Heart right ventricle (tissue), 16 donors: ENCODE measurements at regions not wholly inside any gene's neighbourhood (a gene's known extent, or its start where the extent isn't known, plus 50 kb on each side); places are given as distances from the start of the nearest gene placed in this dataset.
"Not testable (repeated sequence)": the region's sequence is repeated elsewhere in the genome, so short reads cannot be mapped to it uniquely, and the experiment has no call there.

Experiments
- ATAC-seq, 8 donors: fragments of 200-7000 bp; cut with Tn5 transposase; one replicate each; pipeline ENCODE4 v1.9.1; 2020; ENCODE audit warnings: mild to moderate bottlenecking in 8 of 8, moderate library complexity in 8 of 8, moderate number of reproducible peaks in 1 of 8
- DNase-seq, 2 donors: peaks; one replicate each; pipeline ENCODE4 v3.0.0-alpha.2; 2020
- H3K27ac ChIP-seq, 10 donors: fragments of 200-600 bp; sonication (generic) in 2 of 10; one replicate each; pipeline versions ENCODE4 v1.5.0 to v1.8.0; 2020 to 2022; ENCODE audit warnings: mild to moderate bottlenecking in 3 of 10
- H3K27me3 ChIP-seq, 7 donors: fragments of 200-600 bp; one replicate each; pipeline ENCODE4 v1.8.0; 2021 to 2022; ENCODE audit warnings: mild to moderate bottlenecking in 2 of 7
- H3K36me3 ChIP-seq, 9 donors: fragments of 200-600 bp; sonication (generic) in 1 of 9; one replicate each; pipeline versions ENCODE4 v1.5.0 to v1.8.0; 2020 to 2022; ENCODE audit warnings: mild to moderate bottlenecking in 2 of 9
- H3K4me1 ChIP-seq, 9 donors: fragments of 200-600 bp; sonication (generic) in 1 of 9; one replicate each; pipeline versions ENCODE4 v1.5.0 to v1.8.0; 2020 to 2022; ENCODE audit warnings: mild to moderate bottlenecking in 4 of 9
- H3K4me3 ChIP-seq, 10 donors: fragments of 200-600 bp; sonication (generic) in 2 of 10; one replicate each; pipeline versions ENCODE4 v1.5.0 to v1.8.0; 2020 to 2022; ENCODE audit warnings: mild to moderate bottlenecking in 7 of 10, moderate library complexity in 2 of 10
- H3K9me3 ChIP-seq, 11 donors: fragments of 200-600 bp in 10 of 11; sonication (generic) in 2 of 11; one replicate each; pipeline versions ENCODE4 v1.5.0 to v1.8.0; 2013 to 2022; ENCODE audit warnings: mild to moderate bottlenecking in 2 of 11, control low read depth in 1 of 11, moderate library complexity in 1 of 11
- WGBS, 2 donors: extraction: QIAGEN DNeasy Blood & Tissue Kit; methylation state at CpG; one replicate each; pipeline ENCODE4 v1.1.7; 2013; ENCODE audit warnings: inconsistent platforms in 1 of 2; 5-methylcytosine and 5-hydroxymethylcytosine counted together
- intact Hi-C, 10 donors: fragments of 100-400 bp; cut with DNase I; formaldehyde crosslinking; loops; one replicate each; pipeline versions ENCODE4 v1.11.1 to v1.14.2; 2022
- TF ChIP-seq, protein P1 (sequence below), 9 donors: fragments of 200-600 bp; sonication (generic) in 2 of 9; IDR thresholded peaks; one replicate each; pipeline versions ENCODE4 v1.5.0 to v1.8.0; 2021 to 2022; ENCODE audit warnings: antibody characterized with exemption in 9 of 9, mild to moderate bottlenecking in 5 of 9, moderate library complexity in 1 of 9
- donor health status: Arrhythmogenic right ventricular cardiomyopathy.
- donor health status: ischemic (EF 13 %, LVEDD 7.1; RV severe dilation, severe dysfunction).
- donor health status: healthy with polysubstance abuse.
- donor health status: DM: no; HTN: yes; CAD: no.
- donor health status: DM: no; HTN: no; CAD: no.
- donor health status: ischemic (EF 25% LVEDD 6.9; RV normal size, moderate dysfunction).
- donor health status: ischemic (EF 25% LVEDD 5.7; RV mildly dilated, moderate dysfunction).
- donor health status: healthy.
- donor health status: DM: yes; HTN: yes; CAD: no.
- donor health status: Ischemic cardiomyopathy.
- donor health status: ischemic (EF 35%, LVEDD 5.7; RV mildly dilated, moderate dysfunction).
- donor health status: nonischemic (EF 11% LVEDD 7.7; RV severe dilation, severe dysfunction).
- donor health status: DM: yes; HTN: yes; CAD: no.
- donor health status: PGD.
- donor health status: ischemic (EF 29% LVEDD 5.4; RV normal size, mild dysfunction).
- donor health status: nonischemic (EF 23%, LVEDD 6.1; RV moderate dilation, normal function).

- 54 to 59% methylated on average over 4 of the region's 4 CpGs for WGBS, 2 donors
- intact Hi-C loops: no loop called here
- H3K4me3 ChIP-seq: no peak overlapping the region
- ATAC-seq: no peak
- no peaks in the 10 kb centered on the region for H3K4me1 ChIP-seq
- peaks cover 0 to 7% (median 0%) of the 10 kb centered on the region in 11 donors for H3K9me3 ChIP-seq
- TF ChIP-seq, protein P1, sequence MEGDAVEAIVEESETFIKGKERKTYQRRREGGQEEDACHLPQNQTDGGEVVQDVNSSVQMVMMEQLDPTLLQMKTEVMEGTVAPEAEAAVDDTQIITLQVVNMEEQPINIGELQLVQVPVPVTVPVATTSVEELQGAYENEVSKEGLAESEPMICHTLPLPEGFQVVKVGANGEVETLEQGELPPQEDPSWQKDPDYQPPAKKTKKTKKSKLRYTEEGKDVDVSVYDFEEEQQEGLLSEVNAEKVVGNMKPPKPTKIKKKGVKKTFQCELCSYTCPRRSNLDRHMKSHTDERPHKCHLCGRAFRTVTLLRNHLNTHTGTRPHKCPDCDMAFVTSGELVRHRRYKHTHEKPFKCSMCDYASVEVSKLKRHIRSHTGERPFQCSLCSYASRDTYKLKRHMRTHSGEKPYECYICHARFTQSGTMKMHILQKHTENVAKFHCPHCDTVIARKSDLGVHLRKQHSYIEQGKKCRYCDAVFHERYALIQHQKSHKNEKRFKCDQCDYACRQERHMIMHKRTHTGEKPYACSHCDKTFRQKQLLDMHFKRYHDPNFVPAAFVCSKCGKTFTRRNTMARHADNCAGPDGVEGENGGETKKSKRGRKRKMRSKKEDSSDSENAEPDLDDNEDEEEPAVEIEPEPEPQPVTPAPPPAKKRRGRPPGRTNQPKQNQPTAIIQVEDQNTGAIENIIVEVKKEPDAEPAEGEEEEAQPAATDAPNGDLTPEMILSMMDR (IDR thresholded peaks at IDR 0.05): no peak
- no peak overlapping the region for H3K27ac ChIP-seq
- no peaks in the 10 kb centered on the region for H3K27me3 ChIP-seq
- H3K36me3 ChIP-seq: no peaks in the 10 kb centered on the region
- DNase-seq: no peak
Measured at GRCh38 chr3:86845726-86846125, 145.2 kb downstream of the VGLL3 start.

GRCh38 chr3:86838927-86839326, 152.0 kb downstream of the VGLL3 start:
- no peak for ATAC-seq
- Histone ChIP-seq H3K9me3 (no peaks in the 10 kb centered on the region), H3K4me1 (no peaks in the 10 kb centered on the region), H3K36me3 (no peaks in the 10 kb centered on the region), H3K27ac (no peak overlapping the region), H3K27me3 (no peaks in the 10 kb centered on the region), H3K4me3 (no peak overlapping the region)
- WGBS, 2 donors: 67 to 82% methylated on average over 2 of the region's 2 CpGs
- no peak for DNase-seq
- intact Hi-C loops: no loop called here
- TF ChIP-seq, protein P1 (IDR thresholded peaks at IDR 0.05): no peak

- Histone ChIP-seq H3K4me1 (no peaks in the 10 kb centered on the region), H3K4me3 (no peak overlapping the region), H3K27ac (no peak overlapping the region), H3K36me3 (no peaks in the 10 kb centered on the region), H3K9me3 (no peaks in the 10 kb centered on the region), H3K27me3 (no peaks in the 10 kb centered on the region)
- no peak for DNase-seq
- TF ChIP-seq, protein P1 (IDR thresholded peaks at IDR 0.05): no peak
- intact Hi-C loops: no loop called here
- no peak for ATAC-seq
- 82 to 92% methylated on average over 1 of the region's 1 CpG for WGBS, 2 donors
Measured at GRCh38 chr3:86837871-86838270, 153.1 kb downstream of the VGLL3 start.

GRCh38 chr3:86830566-86830965, 160.4 kb downstream of the VGLL3 start:
- Histone ChIP-seq H3K9me3 (no peaks in the 10 kb centered on the region), H3K36me3 (no peaks in the 10 kb centered on the region), H3K4me3 (no peak overlapping the region), H3K27ac (no peak overlapping the region), H3K4me1 (no peaks in the 10 kb centered on the region), H3K27me3 (no peaks in the 10 kb centered on the region)
- TF ChIP-seq, protein P1 (IDR thresholded peaks at IDR 0.05): no peak
- 51 to 65% methylated on average over 1 of the region's 1 CpG for WGBS, 2 donors
- no peak for DNase-seq
- intact Hi-C loops: no loop called here
- no peak for ATAC-seq

GRCh38 chr3:86828751-86829150, 162.2 kb downstream of the VGLL3 start:
- Histone ChIP-seq H3K9me3 (no peaks in the 10 kb centered on the region), H3K4me1 (no peaks in the 10 kb centered on the region), H3K4me3 (no peak overlapping the region), H3K36me3 (no peaks in the 10 kb centered on the region), H3K27me3 (no peaks in the 10 kb centered on the region), H3K27ac (no peak overlapping the region)
- intact Hi-C loops: no loop called here
- ATAC-seq (no peak), DNase-seq (no peak)
- TF ChIP-seq, protein P1 (IDR thresholded peaks at IDR 0.05): no peak
- 74 to 81% methylated on average over 3 of the region's 3 CpGs for WGBS, 2 donors

DNA sequence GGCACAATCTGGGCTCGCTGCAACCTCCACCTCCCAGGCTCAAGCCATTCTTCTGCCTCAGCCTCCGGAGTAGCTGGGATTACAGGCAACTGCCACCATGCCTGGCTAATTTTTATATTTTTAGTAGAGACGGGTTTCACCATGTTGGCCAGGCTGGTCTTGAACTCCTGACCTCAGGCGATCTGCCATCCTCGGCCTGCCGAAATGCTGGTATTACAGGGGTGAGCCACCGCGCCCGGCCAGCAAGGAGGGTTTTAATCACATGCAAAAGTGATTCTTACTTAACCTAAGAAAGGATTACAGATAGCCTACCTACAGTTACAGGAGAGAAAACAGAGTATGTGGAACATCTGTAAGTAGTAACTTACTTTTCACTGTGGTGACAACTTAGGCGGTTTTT, 163.4 kb downstream of the VGLL3 start:
- H3K4me3 ChIP-seq, H3K36me3 ChIP-seq, H3K27me3 ChIP-seq, H3K9me3 ChIP-seq, H3K4me1 ChIP-seq, H3K27ac ChIP-seq, ATAC-seq, DNase-seq, intact Hi-C loops: not testable (repeated sequence)
- 89 to 91% methylated on average over 10 of the region's 10 CpGs for WGBS, 2 donors
